Ascending aorta (tissue), 2 donors: ENCODE measurements at regions not wholly inside any gene's neighbourhood (a gene's known extent, or its start where the extent isn't known, plus 50 kb on each side); places are given as distances from the start of the nearest gene placed in this dataset.

ENCODE experiments used
- DNase-seq, 2 donors: peaks; one replicate each; pipeline ENCODE4 v3.0.0-alpha.2; 2019; ENCODE audit warnings: low spot score in 2 of 2
- H3K27ac ChIP-seq, 2 donors: fragments of 200-600 bp; sonication (generic); one replicate each; pipeline ENCODE4 v1.5.1; 2016 to 2017; ENCODE audit warnings: mild to moderate bottlenecking in 1 of 2
- H3K27me3 ChIP-seq: fragments of 200-600 bp; sonication (generic); one replicate; pipeline ENCODE4 v1.5.1; 2017
- H3K36me3 ChIP-seq, 2 donors: fragments of 200-600 bp; sonication (generic); one replicate each; pipeline ENCODE4 v1.5.1; 2016
- H3K4me1 ChIP-seq, 2 donors: fragments of 200-600 bp; sonication (generic); one replicate each; pipeline ENCODE4 v1.5.1; 2016 to 2017; ENCODE audit warnings: mild to moderate bottlenecking in 1 of 2
- H3K4me3 ChIP-seq, 2 donors: fragments of 200-600 bp; sonication (generic); one replicate each; pipeline ENCODE4 v1.5.1; 2016 to 2017; ENCODE audit warnings: mild to moderate bottlenecking in 1 of 2
- H3K9me3 ChIP-seq, 2 donors: fragments of 200-600 bp; sonication (generic); one replicate each; pipeline ENCODE4 v1.5.1; 2016
- intact Hi-C: fragments of 100-400 bp; cut with DNase I; formaldehyde crosslinking; loops from one replicate; pipeline ENCODE4 v1.15.1; 2023
- TF ChIP-seq, protein P1 (sequence below), 3 experiments: fragments of 200-600 bp in 2 of 3; fragments of 450-650 bp in 1 of 3; sonication (generic) in 2 of 3; IDR thresholded peaks; one replicate each; pipeline ENCODE4 v1.5.1; 2016 to 2019; ENCODE audit warnings: antibody characterized with exemption in 3 of 3, mild to moderate bottlenecking in 1 of 3, moderate library complexity in 1 of 3

DNA sequence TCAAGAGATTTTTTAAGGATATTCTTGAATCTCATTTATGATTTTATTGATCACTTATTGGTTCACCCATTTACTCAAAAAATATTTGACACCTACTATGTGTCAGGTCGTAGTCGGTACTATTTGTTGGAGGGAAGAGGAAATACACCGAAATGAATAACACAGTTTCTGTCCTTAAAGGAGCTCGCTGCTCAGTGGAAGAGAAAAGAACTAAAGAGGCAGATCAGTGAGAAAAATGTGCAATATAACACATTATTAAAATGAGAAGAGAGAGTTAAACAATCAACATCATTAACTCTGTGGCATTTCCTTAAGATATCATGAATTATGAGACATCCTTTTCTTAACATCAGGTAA lies 56.1 kb upstream of the ADAMTS9 start:
- no peak overlapping the region for H3K27ac ChIP-seq
- TF ChIP-seq, protein P1, sequence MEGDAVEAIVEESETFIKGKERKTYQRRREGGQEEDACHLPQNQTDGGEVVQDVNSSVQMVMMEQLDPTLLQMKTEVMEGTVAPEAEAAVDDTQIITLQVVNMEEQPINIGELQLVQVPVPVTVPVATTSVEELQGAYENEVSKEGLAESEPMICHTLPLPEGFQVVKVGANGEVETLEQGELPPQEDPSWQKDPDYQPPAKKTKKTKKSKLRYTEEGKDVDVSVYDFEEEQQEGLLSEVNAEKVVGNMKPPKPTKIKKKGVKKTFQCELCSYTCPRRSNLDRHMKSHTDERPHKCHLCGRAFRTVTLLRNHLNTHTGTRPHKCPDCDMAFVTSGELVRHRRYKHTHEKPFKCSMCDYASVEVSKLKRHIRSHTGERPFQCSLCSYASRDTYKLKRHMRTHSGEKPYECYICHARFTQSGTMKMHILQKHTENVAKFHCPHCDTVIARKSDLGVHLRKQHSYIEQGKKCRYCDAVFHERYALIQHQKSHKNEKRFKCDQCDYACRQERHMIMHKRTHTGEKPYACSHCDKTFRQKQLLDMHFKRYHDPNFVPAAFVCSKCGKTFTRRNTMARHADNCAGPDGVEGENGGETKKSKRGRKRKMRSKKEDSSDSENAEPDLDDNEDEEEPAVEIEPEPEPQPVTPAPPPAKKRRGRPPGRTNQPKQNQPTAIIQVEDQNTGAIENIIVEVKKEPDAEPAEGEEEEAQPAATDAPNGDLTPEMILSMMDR (IDR thresholded peaks at IDR 0.05), result no peak
- no peaks in the 10 kb centered on the region for H3K9me3 ChIP-seq
- intact Hi-C loops, result loop anchor here (5.0 kb wide), 1 partner anchor 57 kb away; the partner anchor contains the start of gene ADAMTS9
- no peak overlapping the region for H3K4me3 ChIP-seq
- no peaks in the 10 kb centered on the region for H3K36me3 ChIP-seq
- peaks cover 3 to 24% of the 10 kb centered on the region in 2 donors for H3K4me1 ChIP-seq
- DNase-seq, result no peak
- no peaks in the 10 kb centered on the region for H3K27me3 ChIP-seq

DNA sequence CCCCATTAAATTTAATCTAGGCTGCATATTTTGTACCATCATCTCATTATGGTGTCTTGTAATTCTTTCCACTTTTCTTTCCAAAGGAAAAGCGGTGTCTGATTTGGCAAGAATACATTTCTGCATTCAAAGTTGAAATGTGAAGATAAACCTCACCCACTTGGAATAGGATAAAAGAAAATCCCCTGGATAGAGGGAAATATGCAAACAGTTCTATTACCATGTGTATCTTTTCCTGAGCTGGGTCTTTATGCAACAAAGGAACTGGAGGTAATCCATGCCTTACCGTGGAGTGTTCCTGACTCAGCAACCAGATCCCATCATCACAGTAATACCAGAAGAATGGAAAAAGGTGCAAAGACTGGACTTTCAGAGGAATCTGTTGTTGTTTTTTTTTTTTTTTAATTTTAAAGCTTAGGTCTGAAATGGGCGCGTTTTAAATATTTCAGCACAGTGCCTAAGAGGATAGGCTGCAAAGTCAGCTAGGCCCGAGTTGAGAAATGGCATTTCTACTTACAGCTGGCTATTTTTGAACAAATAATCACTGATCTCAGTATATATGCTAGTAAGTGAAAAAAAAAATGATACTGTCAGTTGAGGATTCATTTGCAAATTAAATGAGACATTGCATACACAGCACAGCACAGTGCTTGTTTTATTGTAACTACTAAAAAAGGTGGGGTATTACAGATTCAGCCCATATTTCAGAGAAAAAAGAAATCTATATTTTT lies 55.5 kb upstream of the ADAMTS9 start:
- Histone ChIP-seq H3K4me1 (peaks cover 3 to 22% of the 10 kb centered on the region in 2 donors), H3K36me3 (no peaks in the 10 kb centered on the region), H3K4me3 (no peak overlapping the region), H3K27me3 (no peaks in the 10 kb centered on the region), H3K9me3 (no peaks in the 10 kb centered on the region), H3K27ac (no peak overlapping the region)
- TF ChIP-seq, protein P1 (IDR thresholded peaks at IDR 0.05), result no peak
- no peak for DNase-seq
- intact Hi-C loops, result loop anchor here (5.0 kb wide), 1 partner anchor 56 kb away; the partner anchor contains the start of gene ADAMTS9

GRCh38 chr3:64741341-64741740 lies 53.5 kb upstream of the ADAMTS9 start:
- H3K27ac ChIP-seq, result peak overlapping the region; percentile 77 to 85
- H3K36me3 ChIP-seq, result no peaks in the 10 kb centered on the region
- peaks cover 3 to 24% of the 10 kb centered on the region in 2 donors for H3K4me1 ChIP-seq
- no peaks in the 10 kb centered on the region for H3K9me3 ChIP-seq
- no peaks in the 10 kb centered on the region for H3K27me3 ChIP-seq
- intact Hi-C loops, result loop anchor here (5.0 kb wide), 1 partner anchor 54 kb away; the partner anchor contains the start of gene ADAMTS9
- DNase-seq, result peak in 1 of 2 donors; percentile 80
- H3K4me3 ChIP-seq, result no peak overlapping the region
- TF ChIP-seq, protein P1 (IDR thresholded peaks at IDR 0.05), result no peak

GRCh38 chr3:64739971-64740631 lies 52.3 kb upstream of the ADAMTS9 start:
- peak in 1 of 2 donors; percentile 67 for DNase-seq
- Histone ChIP-seq H3K4me3 (no peak overlapping the region), H3K27ac (peak overlapping the region; percentile 77 to 85), H3K4me1 (peaks cover 3 to 24% of the 10 kb centered on the region in 2 donors), H3K9me3 (no peaks in the 10 kb centered on the region), H3K36me3 (no peaks in the 10 kb centered on the region), H3K27me3 (no peaks in the 10 kb centered on the region)
- intact Hi-C loops, result loop anchor here (5.0 kb wide), 1 partner anchor 53 kb away; the partner anchor contains the start of gene ADAMTS9
- TF ChIP-seq, protein P1 (IDR thresholded peaks at IDR 0.05), result no peak
